SK-N-SH (cell line): ENCODE measurements at regions not wholly inside any gene's neighbourhood (a gene's known extent, or its start where the extent isn't known, plus 50 kb on each side); places are given as distances from the start of the nearest gene placed in this dataset.

Experiments
- CTCF ChIA-PET: fragments of 300-600, 350-600 bp; formaldehyde crosslinking; extraction: SDS; loops from one replicate; lab custom pipeline; 2021; lab: Yijun Ruan, JAX
- POLR2A ChIA-PET: fragments of 350-600 bp; sonication (Branson Sonifier 250); formaldehyde crosslinking; extraction: SDS; loops from one replicate; lab custom pipeline; 2020; ENCODE audit warnings: antibody characterized with exemption, inconsistent platforms; lab: Yijun Ruan, JAX
- DNase-seq: peaks from one replicate; pipeline ENCODE4 v3.0.0; 2012
- H2AFZ ChIP-seq: fragments of 200-600 bp; sonication (generic); 2 replicates; pipeline ENCODE4 v1.8.1; 2016; ENCODE audit warnings: antibody characterized with exemption, mild to moderate bottlenecking, low read depth
- H3F3A ChIP-seq: fragments of 200-600 bp; sonication (generic); replicated peaks from 2 replicates; pipeline ENCODE3; 2016; ENCODE audit warnings: antibody characterized with exemption, mild to moderate bottlenecking; ENCODE audit not compliant: insufficient read depth
- H3K27ac ChIP-seq, 2 experiments: fragments of 200-500 bp in 1 of 2; fragments of 200-600 bp in 1 of 2; sonication (Bioruptor generic) in 1 of 2; sonication (generic), shearing (Covaris generic) in 1 of 2; 2 replicates each; pipeline versions ENCODE4 v1.5.1 to v1.6.1; 2014 to 2016; ENCODE audit warnings: low read depth in 2 of 2, inconsistent platforms in 1 of 2, low read length in 1 of 2, mild to moderate bottlenecking in 1 of 2, mixed read lengths in 1 of 2
- H3K27me3 ChIP-seq: fragments of 200-600 bp; sonication (generic), shearing (Covaris generic); 2 replicates; pipeline ENCODE4 v1.6.1; 2016; ENCODE audit warnings: mixed run types; ENCODE audit not compliant: insufficient read depth
- H3K36me3 ChIP-seq, 2 experiments: fragments of 200-500 bp in 1 of 2; fragments of 200-600 bp in 1 of 2; sonication (Bioruptor generic) in 1 of 2; sonication (generic) in 1 of 2; replicated peaks in 1 of 2; 2 replicates each; pipeline versions ENCODE3 to v1.5.1; 2014 to 2016; ENCODE audit warnings: low read length in 1 of 2, mild to moderate bottlenecking in 1 of 2; ENCODE audit not compliant: insufficient read depth in 2 of 2, control insufficient read depth in 1 of 2
- H3K4me1 ChIP-seq, 2 experiments: fragments of 200-500 bp in 1 of 2; fragments of 200-600 bp in 1 of 2; sonication (Bioruptor generic) in 1 of 2; sonication (generic), shearing (Covaris generic) in 1 of 2; 2 replicates each; pipeline versions ENCODE4 v1.5.1 to v1.6.1; 2014 to 2016; ENCODE audit warnings: low read depth in 1 of 2, low read length in 1 of 2, mixed run types in 1 of 2; ENCODE audit not compliant: insufficient read depth in 2 of 2, control insufficient read depth in 1 of 2
- H3K4me2 ChIP-seq: fragments of 200-600 bp; sonication (generic), shearing (Covaris generic); 2 replicates; pipeline ENCODE4 v1.6.1; 2017; ENCODE audit warnings: mixed run types
- H3K4me3 ChIP-seq, 2 experiments: fragments of 200-500 bp in 1 of 2; fragments of 200-600 bp in 1 of 2; sonication (Bioruptor generic) in 1 of 2; sonication (generic), shearing (Covaris generic) in 1 of 2; 2 replicates each; pipeline versions ENCODE4 v1.5.1 to v1.8.1; 2014 to 2016; ENCODE audit warnings: low read depth in 2 of 2, inconsistent platforms in 1 of 2, low read length in 1 of 2, mild to moderate bottlenecking in 1 of 2, mixed read lengths in 1 of 2, moderate library complexity in 1 of 2
- H3K79me2 ChIP-seq: fragments of 200-600 bp; sonication (generic); 2 replicates; pipeline ENCODE4 v1.8.1; 2017; ENCODE audit warnings: mild to moderate bottlenecking; ENCODE audit not compliant: insufficient read depth
- H3K9ac ChIP-seq: fragments of 200-600 bp; sonication (generic); 2 replicates; pipeline ENCODE4 v1.6.1; 2017; ENCODE audit warnings: mixed run types
- H3K9me2 ChIP-seq: fragments of 200-600 bp; sonication (generic); 2 replicates; pipeline ENCODE4 v1.6.1; 2017; ENCODE audit warnings: mixed run types
- H3K9me3 ChIP-seq: fragments of 200-600 bp; sonication (generic); 2 replicates; pipeline ENCODE4 v1.6.1; 2017; ENCODE audit warnings: mixed run types, mild to moderate bottlenecking, moderate library complexity
- H4K20me1 ChIP-seq: fragments of 200-600 bp; sonication (generic); 2 replicates; pipeline ENCODE4 v1.6.1; 2017; ENCODE audit warnings: mild to moderate bottlenecking, mixed run types; ENCODE audit not compliant: insufficient read depth
- EP300 ChIP-seq, 2 experiments: IDR thresholded peaks; 2 replicates each; pipeline versions ENCODE4 v1.4.0 to v1.6.1; 2012; ENCODE audit warnings: borderline replicate concordance in 1 of 2, low read depth in 1 of 2, low read length in 1 of 2
- FOSL2 ChIP-seq: IDR thresholded peaks from 2 replicates; pipeline ENCODE4 v1.4.0; 2012; ENCODE audit warnings: low read depth, mild to moderate bottlenecking, moderate library complexity, borderline replicate concordance
- FOXJ3 ChIP-seq: sonication (generic); formaldehyde crosslinking; IDR thresholded peaks from 2 replicates; pipeline ENCODE4 v1.5.1; 2020; ENCODE audit warnings: mild to moderate bottlenecking, missing genetic modification reagents
- GATA2 ChIP-seq: sonication (generic); formaldehyde crosslinking; IDR thresholded peaks from 2 replicates; pipeline ENCODE4 v1.5.0; 2020; ENCODE audit warnings: mild to moderate bottlenecking, missing genetic modification reagents
- JUND ChIP-seq: IDR thresholded peaks from 2 replicates; pipeline ENCODE4 v1.4.0; 2012
- NFIC ChIP-seq: IDR thresholded peaks from 2 replicates; pipeline ENCODE4 v1.4.0; 2012; ENCODE audit warnings: borderline replicate concordance
- NRF1 ChIP-seq: IDR thresholded peaks from 2 replicates; pipeline ENCODE4 v1.6.1; 2012; ENCODE audit warnings: low read depth, mild to moderate bottlenecking, low read length
- PBX3 ChIP-seq: IDR thresholded peaks from 2 replicates; pipeline ENCODE4; 2012
- RAD21 ChIP-seq: IDR thresholded peaks from 2 replicates; pipeline ENCODE4 v1.6.1; 2012; ENCODE audit warnings: mild to moderate bottlenecking, low read length
- REST ChIP-seq: IDR thresholded peaks from 2 replicates; pipeline ENCODE4 v1.6.1; 2012; ENCODE audit warnings: mild to moderate bottlenecking, low read depth, low read length, moderate library complexity
- WGBS: methylation state at CpG from one replicate; pipeline ENCODE4 v1.1.6; 2017; ENCODE audit warnings: low lambda C conversion rate; 5-methylcytosine and 5-hydroxymethylcytosine counted together

DNA sequence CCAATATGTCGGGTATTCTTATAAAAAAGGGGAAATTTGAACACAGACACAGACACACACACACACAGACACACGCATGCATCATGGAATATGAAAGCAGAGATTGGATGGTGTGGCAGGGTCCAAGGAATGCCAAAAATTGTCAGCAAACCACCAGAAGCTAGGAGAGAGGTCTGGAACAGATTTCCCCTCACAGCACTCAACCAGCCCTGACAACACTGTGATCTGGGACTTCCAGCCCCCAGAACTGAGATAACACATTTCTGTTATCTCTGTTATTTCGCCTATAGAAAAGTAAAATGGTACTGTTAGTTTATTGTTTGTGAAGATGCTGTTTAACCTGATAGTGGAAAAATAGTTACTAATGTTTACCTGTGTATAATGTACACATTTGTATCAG lies 145.4 kb upstream of the ZBED5 start:
- H3K9me2 ChIP-seq, result no peaks in the 10 kb centered on the region
- TF ChIP-seq PBX3, result no peak
- TF ChIP-seq FOSL2, result no peak
- TF ChIP-seq JUND, result no peak
- no peak for TF ChIP-seq REST
- TF ChIP-seq GATA2 (CRISPR knock-in tag), result peak; percentile 61
- no peak for TF ChIP-seq NFIC
- TF ChIP-seq EP300 (IDR thresholded peaks at IDR 0.05; ENCODE audit: borderline replicate concordance in 1 of 2, low read depth in 1 of 2, low read length in 1 of 2), result peak in 1 of 2 experiments; percentile 67; a peak in 2 of 4 replicates
- TF ChIP-seq FOXJ3 (CRISPR knock-in tag), result peak; percentile 63; the same call in 1 of the 2 replicates
- 20% methylated on average over 3 of the region's 3 CpGs for WGBS
- no peak overlapping the region for H3K4me2 ChIP-seq
- ChIA-PET CTCF (interaction anchor here (1.0 to 1.6 kb wide), 3 partner anchors 34 to 105 kb away, joined by 3 to 4 read pairs (median 3); no protein-coding TSS in a partner anchor), POLR2A (no interaction called here)
- H3K9ac ChIP-seq, result no peak overlapping the region
- H3K27ac ChIP-seq, result 0 out of 4 replicates have a peak overlapping the region, but pooled peaks of 1 of the 2 experiments have one; percentile 3
- no peak overlapping the region for H3K4me3 ChIP-seq
- 0 out of 2 replicates have a peak, but pooled peaks cover 5% of the 10 kb centered on the region for H3K9me3 ChIP-seq
- H3K79me2 ChIP-seq, result no peaks in the 10 kb centered on the region
- no peaks in the 10 kb centered on the region for H3F3A ChIP-seq
- no peaks in the 10 kb centered on the region; the same call in 1 of the 2 replicates for H3K27me3 ChIP-seq
- H3K4me1 ChIP-seq, result peaks cover 0 to 7% of the 10 kb centered on the region in 2 experiments; a peak in 2 of 4 replicates
- peak; percentile 42 for DNase-seq
- no peak overlapping the region for H2AFZ ChIP-seq
- H4K20me1 ChIP-seq, result no peaks in the 10 kb centered on the region
- H3K36me3 ChIP-seq, result no peaks in the 10 kb centered on the region

GRCh38 chr11:11000579-11001283 lies 142.9 kb upstream of the ZBED5 start:
- TF ChIP-seq RAD21, result no peak
- no peak for TF ChIP-seq NRF1
- ChIA-PET CTCF (interaction anchor here (0.9 to 1.9 kb wide), 4 partner anchors 10 to 66 kb away, joined by 3 to 9 read pairs (median 5); no protein-coding TSS in a partner anchor), POLR2A (no interaction called here)

More at GRCh38 chr11:11000579-11001283, 142.9 kb upstream of the ZBED5 start:
- H3K4me2 ChIP-seq, result no peak overlapping the region
- H3K4me3 ChIP-seq, result no peak overlapping the region
- 56% methylated on average over 6 of the region's 7 CpGs for WGBS
- no peak overlapping the region for H3K27ac ChIP-seq
- no peaks in the 10 kb centered on the region; the same call in 1 of the 2 replicates for H3K27me3 ChIP-seq
- peaks cover 0 to 5% of the 10 kb centered on the region in 2 experiments; a peak in 2 of 4 replicates for H3K4me1 ChIP-seq
- H3K79me2 ChIP-seq, result no peaks in the 10 kb centered on the region
- H3K36me3 ChIP-seq, result no peaks in the 10 kb centered on the region
- no peak overlapping the region for H3K9ac ChIP-seq
- H4K20me1 ChIP-seq, result no peaks in the 10 kb centered on the region
- no peak for DNase-seq
- 0 out of 2 replicates have a peak, but pooled peaks cover 4% of the 10 kb centered on the region for H3K9me3 ChIP-seq
- H2AFZ ChIP-seq, result no peak overlapping the region
- H3K9me2 ChIP-seq, result no peaks in the 10 kb centered on the region
- no peaks in the 10 kb centered on the region for H3F3A ChIP-seq
